T-cell (primary cell): ENCODE measurements at regions not wholly inside any gene's neighbourhood (a gene's known extent, or its start where the extent isn't known, plus 50 kb on each side); places are given as distances from the start of the nearest gene placed in this dataset.
"Not testable (repeated sequence)": the region's sequence is repeated elsewhere in the genome, so short reads cannot be mapped to it uniquely, and the experiment has no call there.

Experiments
- ATAC-seq, 4 experiments: fragments of 200-7000 bp in 3 of 4; fragments of 150-1000 bp in 1 of 4; cut with Tn5 transposase; replicated peaks in 1 of 4; 1 replicate in 3 of 4; 2 replicates in 1 of 4; pipeline ENCODE4 v1.10.0; 2021; ENCODE audit warnings: moderate library complexity in 3 of 4, mild to moderate bottlenecking in 2 of 4, moderate number of reproducible peaks in 1 of 4
- CTCF ChIA-PET, 2 donors: fragments of 300-600 bp; sonication (Branson Sonifier 250); formaldehyde crosslinking; loops; one replicate each; lab custom pipeline; 2022; ENCODE audit warnings: antibody characterized with exemption in 2 of 2; lab: Charles Lee
- POLR2A ChIA-PET, 2 donors: fragments of 300-600 bp; sonication (Branson Sonifier 250); formaldehyde crosslinking; loops; one replicate each; lab custom pipeline; 2022; ENCODE audit warnings: antibody characterized with exemption in 2 of 2; lab: Charles Lee
- DNase-seq, 35 experiments: peaks; one replicate each; pipeline versions ENCODE4 v3.0.0 to v3.0.0-alpha.2; 2013 to 2023
- H3K27ac ChIP-seq: one replicate; pipeline ENCODE4 v1.5.1; 2013; ENCODE audit warnings: low read length
- H3K27me3 ChIP-seq, 2 experiments: replicated peaks in 1 of 2; 1 replicate in 1 of 2; 2 replicates in 1 of 2; pipeline versions ENCODE4 v1.6.1 to v1.7.0; 2013; ENCODE audit warnings: low read length in 1 of 2, mixed read lengths in 1 of 2; ENCODE audit not compliant: control insufficient read depth in 2 of 2, insufficient read depth in 2 of 2; ENCODE audit errors: extremely low read depth in 1 of 2
- H3K36me3 ChIP-seq, 2 donors: 1 replicate in 1 of 2; 2 replicates in 1 of 2; pipeline versions ENCODE4 v1.6.1 to v1.7.0; 2013; ENCODE audit warnings: low read length in 1 of 2; ENCODE audit not compliant: control insufficient read depth in 2 of 2, insufficient read depth in 1 of 2; ENCODE audit errors: extremely low read depth in 1 of 2
- H3K4me1 ChIP-seq, 2 experiments: 1 replicate in 1 of 2; 2 replicates in 1 of 2; pipeline versions ENCODE4 v1.6.1 to v1.7.0; 2013; ENCODE audit warnings: low read length in 2 of 2, mixed read lengths in 1 of 2; ENCODE audit not compliant: insufficient read depth in 2 of 2, control insufficient read depth in 1 of 2; ENCODE audit errors: extremely low read depth in 1 of 2
- H3K4me3 ChIP-seq, 2 donors: 1 replicate in 1 of 2; 2 replicates in 1 of 2; pipeline versions ENCODE4 v1.5.1 to v1.7.0; 2013; ENCODE audit warnings: mild to moderate bottlenecking in 2 of 2, low read length in 1 of 2, moderate library complexity in 1 of 2; ENCODE audit not compliant: control insufficient read depth in 1 of 2; ENCODE audit errors: extremely low read depth in 1 of 2
- H3K9me3 ChIP-seq: 2 replicates; pipeline ENCODE4 v1.7.0; 2013
- H3K27ac Mint-ChIP-seq, 2 donors: one replicate each; pipeline ENCODE4 v1.8.0; 2020 to 2021; ENCODE audit warnings: mild to moderate bottlenecking in 2 of 2, mixed read lengths in 2 of 2
- H3K27me3 Mint-ChIP-seq, 2 donors: one replicate each; pipeline ENCODE4 v1.8.0; 2021 to 2022; ENCODE audit warnings: mixed read lengths in 2 of 2
- H3K36me3 Mint-ChIP-seq: one replicate; pipeline ENCODE4 v1.8.0; 2021; ENCODE audit warnings: mixed read lengths
- H3K4me1 Mint-ChIP-seq, 3 donors: one replicate each; pipeline ENCODE4 v1.8.0; 2020 to 2022; ENCODE audit warnings: mixed read lengths in 3 of 3, mild to moderate bottlenecking in 1 of 3
- H3K4me3 Mint-ChIP-seq, 3 donors: one replicate each; pipeline ENCODE4 v1.8.0; 2020 to 2022; ENCODE audit warnings: mild to moderate bottlenecking in 3 of 3, mixed read lengths in 3 of 3, moderate library complexity in 3 of 3
- H3K9me3 Mint-ChIP-seq, 3 donors: one replicate each; pipeline ENCODE4 v1.8.0; 2020 to 2022; ENCODE audit warnings: mixed read lengths in 3 of 3
- WGBS: methylation state at CpG from one replicate; pipeline ENCODE4 v1.1.5; 2013; ENCODE audit warnings: missing lambda C conversion rate; ENCODE audit not compliant: insufficient coverage; 5-methylcytosine and 5-hydroxymethylcytosine counted together

- Mint-ChIP-seq H3K9me3 (no peaks in the 10 kb centered on the region), H3K4me3 (no peak overlapping the region), H3K27ac (no peak overlapping the region), H3K36me3 (no peaks in the 10 kb centered on the region), H3K27me3 (no peaks in the 10 kb centered on the region), H3K4me1 (peaks cover 20 to 28% (median 21%) of the 10 kb centered on the region in 3 donors)
- ChIA-PET POLR2A (no interaction called here), CTCF (no interaction called here)
- Histone ChIP-seq H3K4me1 (peaks cover 10 to 13% of the 10 kb centered on the region in 2 experiments), H3K9me3 (no peaks in the 10 kb centered on the region), H3K27ac (no peak overlapping the region), H3K4me3 (no peak overlapping the region), H3K36me3 (no peaks in the 10 kb centered on the region), H3K27me3 (no peaks in the 10 kb centered on the region)
- 83% methylated on average over 7 of the region's 9 CpGs for WGBS
- no peak for DNase-seq
- ATAC-seq: no peak
These were observed 133.1 kb upstream of the PELI1 start for GRCh38 chr2:64277101-64277849.

DNA sequence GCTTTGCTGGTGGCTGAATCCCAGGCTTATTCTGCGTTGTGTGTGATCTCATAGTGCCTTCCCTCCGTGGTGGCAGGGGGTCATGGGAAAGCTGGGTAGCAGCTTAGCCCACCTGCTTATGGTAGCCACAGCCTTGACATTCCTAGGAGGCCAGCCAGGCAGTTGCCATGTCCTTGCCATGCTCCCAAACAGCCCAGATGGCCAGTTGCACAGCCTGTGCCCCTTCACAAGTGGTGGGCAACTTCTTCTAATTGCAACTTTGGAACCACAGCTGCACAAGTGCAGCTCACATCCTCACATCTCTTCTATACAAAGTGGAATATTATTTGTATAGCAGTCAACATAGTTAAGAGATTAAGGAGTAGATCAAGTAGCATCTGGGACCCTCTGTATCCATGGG lies 136.6 kb upstream of the PELI1 start:
- H3K9me3 Mint-ChIP-seq, H3K4me3 Mint-ChIP-seq, H3K4me3 ChIP-seq, H3K27ac ChIP-seq, H3K27me3 ChIP-seq, H3K36me3 ChIP-seq, H3K27ac Mint-ChIP-seq, DNase-seq, H3K36me3 Mint-ChIP-seq, H3K27me3 Mint-ChIP-seq, H3K4me1 Mint-ChIP-seq, ATAC-seq, H3K9me3 ChIP-seq: not testable (repeated sequence)
- ChIA-PET CTCF (interaction anchor here in 1 of 2 donors (0.6 kb wide), 1 partner anchor 23 kb away, joined by 12 read pairs; no protein-coding TSS in a partner anchor), POLR2A (interaction anchor here in 1 of 2 donors (0.6 kb wide), 1 partner anchor 128 kb away, joined by 4 read pairs; no protein-coding TSS in a partner anchor)
- peaks cover 4 to 17% of the 10 kb centered on the region in 2 experiments for H3K4me1 ChIP-seq
- WGBS: no CpG with 5 or more reads among the region's 2 CpGs

- ATAC-seq: peak in 1 of 4 experiments; percentile 22
- no peak for DNase-seq
These were observed 138.9 kb upstream of the PELI1 start for GRCh38 chr2:64283006-64283570.

GRCh38 chr2:64283641-64284361 lies 139.6 kb upstream of the PELI1 start:
- Mint-ChIP-seq H3K27ac (no peak overlapping the region), H3K4me1 (no peaks in the 10 kb centered on the region), H3K9me3 (no peaks in the 10 kb centered on the region), H3K36me3 (no peaks in the 10 kb centered on the region), H3K4me3 (no peak overlapping the region), H3K27me3 (no peaks in the 10 kb centered on the region)
- peaks cover 4 to 17% of the 10 kb centered on the region in 2 experiments for H3K4me1 ChIP-seq
- ATAC-seq (peak; percentile 89 to 99 (median 96)), DNase-seq (peak in 11 of 35 experiments; percentile 5 to 51 (median 16))
- peak overlapping the region; percentile 81 for H3K27ac ChIP-seq
- WGBS: 83% methylated on average over 10 of the region's 15 CpGs
- H3K27me3 ChIP-seq: no peaks in the 10 kb centered on the region
- CTCF ChIA-PET: no interaction called here
- peak overlapping the region; percentile 16 to 41 for H3K4me3 ChIP-seq
- POLR2A ChIA-PET: no interaction called here
- no peaks in the 10 kb centered on the region for H3K36me3 ChIP-seq
- H3K9me3 ChIP-seq: no peaks in the 10 kb centered on the region

More at GRCh38 chr2:64283006-64283570, 138.9 kb upstream of the PELI1 start:
- peak overlapping the region; percentile 81 for H3K27ac ChIP-seq
- peak overlapping the region; percentile 16 to 41 for H3K4me3 ChIP-seq
- WGBS: 75% methylated on average over 2 of the region's 5 CpGs
- H3K27me3 ChIP-seq: no peaks in the 10 kb centered on the region
- CTCF ChIA-PET: no interaction called here
- POLR2A ChIA-PET: no interaction called here
- Mint-ChIP-seq H3K36me3 (no peaks in the 10 kb centered on the region), H3K27ac (no peak overlapping the region), H3K4me1 (peaks cover 0 to under 1% (median 0%) of the 10 kb centered on the region in 3 donors), H3K9me3 (no peaks in the 10 kb centered on the region), H3K4me3 (no peak overlapping the region), H3K27me3 (no peaks in the 10 kb centered on the region)
- H3K9me3 ChIP-seq: no peaks in the 10 kb centered on the region
- no peaks in the 10 kb centered on the region for H3K36me3 ChIP-seq
- H3K4me1 ChIP-seq: peaks cover 4 to 17% of the 10 kb centered on the region in 2 experiments

GRCh38 chr2:64284751-64285150 lies 140.5 kb upstream of the PELI1 start:
- no peaks in the 10 kb centered on the region for H3K4me1 Mint-ChIP-seq
- ChIA-PET POLR2A (interaction anchor here in 1 of 2 donors (0.7 kb wide), 1 partner anchor 324 kb away, joined by 3 read pairs; no protein-coding TSS in a partner anchor), CTCF (no interaction called here)
- peaks cover 4 to 17% of the 10 kb centered on the region in 2 experiments for H3K4me1 ChIP-seq
- no peaks in the 10 kb centered on the region for H3K9me3 Mint-ChIP-seq
- no peaks in the 10 kb centered on the region for H3K9me3 ChIP-seq
- no peaks in the 10 kb centered on the region for H3K27me3 Mint-ChIP-seq
- H3K27ac ChIP-seq: no peak overlapping the region
- H3K4me3 ChIP-seq: no peak overlapping the region
- no peak for ATAC-seq
- no peak overlapping the region for H3K4me3 Mint-ChIP-seq
- H3K36me3 Mint-ChIP-seq: no peaks in the 10 kb centered on the region
- H3K27me3 ChIP-seq: peaks cover 0 to 2% of the 10 kb centered on the region in 2 experiments
- no peak for DNase-seq
- 88% methylated on average over 1 of the region's 3 CpGs for WGBS
- no peak overlapping the region for H3K27ac Mint-ChIP-seq
- no peaks in the 10 kb centered on the region for H3K36me3 ChIP-seq

GRCh38 chr2:64287202-64287740 lies 143.1 kb upstream of the PELI1 start:
- Histone ChIP-seq H3K4me1 (peaks cover 4 to 17% of the 10 kb centered on the region in 2 experiments), H3K36me3 (no peaks in the 10 kb centered on the region), H3K4me3 (no peak overlapping the region), H3K27ac (no peak overlapping the region), H3K9me3 (no peaks in the 10 kb centered on the region), H3K27me3 (peaks cover 0 to 4% of the 10 kb centered on the region in 2 experiments)
- H3K27me3 Mint-ChIP-seq: no peaks in the 10 kb centered on the region
- H3K9me3 Mint-ChIP-seq: no peaks in the 10 kb centered on the region
- H3K4me1 Mint-ChIP-seq: no peaks in the 10 kb centered on the region
- no peak overlapping the region for H3K4me3 Mint-ChIP-seq
- no peak overlapping the region for H3K27ac Mint-ChIP-seq
- DNase-seq: no peak
- ChIA-PET POLR2A (no interaction called here), CTCF (no interaction called here)
- H3K36me3 Mint-ChIP-seq: no peaks in the 10 kb centered on the region
- WGBS: 97% methylated on average over 4 of the region's 5 CpGs
- no peak for ATAC-seq
